HepG2 (cell line): ENCODE measurements at regions not wholly inside any gene's neighbourhood (a gene's known extent, or its start where the extent isn't known, plus 50 kb on each side); places are given as distances from the start of the nearest gene placed in this dataset.

Experiments
- POLR2AphosphoS5 ChIP-seq: IDR thresholded peaks from 2 replicates; pipeline ENCODE4 v1.6.1; 2012; ENCODE audit warnings: low read depth, low read length
- ZNF503 ChIP-seq: sonication (generic); formaldehyde crosslinking; IDR thresholded peaks from 2 replicates; pipeline ENCODE4 v1.4.0; 2020; ENCODE audit warnings: missing genetic modification reagents
- ZNF513 ChIP-seq: sonication (generic); formaldehyde crosslinking; conservative IDR thresholded peaks from 2 replicates; pipeline ENCODE4 v1.5.0; 2020; ENCODE audit warnings: missing genetic modification reagents
- TF ChIP-seq, protein P1 (sequence below): sonication (generic); formaldehyde crosslinking; IDR thresholded peaks from 2 replicates; pipeline ENCODE4 v1.5.0; 2020; ENCODE audit warnings: mild to moderate bottlenecking, missing genetic modification reagents, moderate library complexity

- no peak for TF ChIP-seq POLR2AphosphoS5
- TF ChIP-seq, protein P1, sequence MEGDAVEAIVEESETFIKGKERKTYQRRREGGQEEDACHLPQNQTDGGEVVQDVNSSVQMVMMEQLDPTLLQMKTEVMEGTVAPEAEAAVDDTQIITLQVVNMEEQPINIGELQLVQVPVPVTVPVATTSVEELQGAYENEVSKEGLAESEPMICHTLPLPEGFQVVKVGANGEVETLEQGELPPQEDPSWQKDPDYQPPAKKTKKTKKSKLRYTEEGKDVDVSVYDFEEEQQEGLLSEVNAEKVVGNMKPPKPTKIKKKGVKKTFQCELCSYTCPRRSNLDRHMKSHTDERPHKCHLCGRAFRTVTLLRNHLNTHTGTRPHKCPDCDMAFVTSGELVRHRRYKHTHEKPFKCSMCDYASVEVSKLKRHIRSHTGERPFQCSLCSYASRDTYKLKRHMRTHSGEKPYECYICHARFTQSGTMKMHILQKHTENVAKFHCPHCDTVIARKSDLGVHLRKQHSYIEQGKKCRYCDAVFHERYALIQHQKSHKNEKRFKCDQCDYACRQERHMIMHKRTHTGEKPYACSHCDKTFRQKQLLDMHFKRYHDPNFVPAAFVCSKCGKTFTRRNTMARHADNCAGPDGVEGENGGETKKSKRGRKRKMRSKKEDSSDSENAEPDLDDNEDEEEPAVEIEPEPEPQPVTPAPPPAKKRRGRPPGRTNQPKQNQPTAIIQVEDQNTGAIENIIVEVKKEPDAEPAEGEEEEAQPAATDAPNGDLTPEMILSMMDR = no peak
- TF ChIP-seq ZNF513 (CRISPR knock-in tag) = no peak
- no peak for TF ChIP-seq ZNF503
These were observed 72.9 kb downstream of the NSMCE3 start for GRCh38 chr15:29196722-29197121.
